HEK293 (cell line): ENCODE measurements at regions not wholly inside any gene's neighbourhood (a gene's known extent, or its start where the extent isn't known, plus 50 kb on each side); places are given as distances from the start of the nearest gene placed in this dataset.
"Not testable (repeated sequence)": the region's sequence is repeated elsewhere in the genome, so short reads cannot be mapped to it uniquely, and the experiment has no call there.

Experiments used
- CTCF ChIA-PET: fragments of 350-600 bp; formaldehyde crosslinking; extraction: SDS; loops from one replicate; lab custom pipeline; 2021; ENCODE audit warnings: antibody characterized with exemption; lab: Yijun Ruan, JAX
- POLR2A ChIA-PET: fragments of 300-600 bp; formaldehyde crosslinking; extraction: SDS; loops from one replicate; lab custom pipeline; 2020; ENCODE audit warnings: antibody characterized with exemption, inconsistent platforms; lab: Yijun Ruan, JAX
- H3K27ac ChIP-seq: fragments of 200-500 bp; sonication (Bioruptor generic); 2 replicates; pipeline ENCODE4 v1.5.1; 2014; ENCODE audit warnings: low read depth, low read length, control low read depth, inconsistent platforms; ENCODE audit errors: extremely low read depth
- H3K36me3 ChIP-seq, 2 experiments: fragments of 200-500 bp in 1 of 2; sonication (Bioruptor generic) in 1 of 2; 1 replicate in 1 of 2; 2 replicates in 1 of 2; pipeline ENCODE4 v1.5.1; 2014 to 2017; ENCODE audit warnings: inconsistent platforms in 2 of 2, low read length in 2 of 2; ENCODE audit not compliant: control insufficient read depth in 2 of 2, insufficient read depth in 1 of 2
- H3K4me1 ChIP-seq: fragments of 200-500 bp; sonication (Bioruptor generic); 2 replicates; pipeline ENCODE4 v1.5.1; 2014; ENCODE audit warnings: mild to moderate bottlenecking, low read length, inconsistent platforms; ENCODE audit not compliant: control insufficient read depth, insufficient read depth
- H3K4me3 ChIP-seq: 2 replicates; pipeline ENCODE4 v1.5.1; 2011; ENCODE audit warnings: low read depth, mild to moderate bottlenecking, control low read depth, low read length, moderate library complexity
- H3K9me3 ChIP-seq: fragments of 200-500 bp; sonication (Bioruptor generic); 2 replicates; pipeline ENCODE4 v1.5.1; 2014; ENCODE audit warnings: low read depth, low read length, inconsistent platforms; ENCODE audit not compliant: control insufficient read depth, insufficient read depth
- TSHZ1 ChIP-seq: fragments of 450-650 bp; formaldehyde crosslinking; IDR thresholded peaks from 2 replicates; pipeline ENCODE4 v1.5.1; 2016; ENCODE audit warnings: missing biosample characterization, missing genetic modification characterization, borderline replicate concordance
- ZNF211 ChIP-seq: fragments of 450-650 bp; formaldehyde crosslinking; IDR thresholded peaks from 2 replicates; pipeline ENCODE4 v1.5.1; 2016; ENCODE audit warnings: low read depth, missing biosample characterization, missing genetic modification characterization
- ZNF514 ChIP-seq: fragments of 450-650 bp; formaldehyde crosslinking; IDR thresholded peaks from 2 replicates; pipeline ENCODE4 v1.5.1; 2016; ENCODE audit warnings: missing biosample characterization, missing genetic modification characterization
- ZNF76 ChIP-seq: fragments of 450-650 bp; formaldehyde crosslinking; IDR thresholded peaks from 2 replicates; pipeline ENCODE4; 2016; ENCODE audit warnings: low read depth, missing biosample characterization, missing genetic modification characterization, borderline replicate concordance
- ZNF843 ChIP-seq: fragments of 450-650 bp; formaldehyde crosslinking; IDR thresholded peaks from 2 replicates; pipeline ENCODE4 v1.5.1; 2016; ENCODE audit warnings: missing biosample characterization, missing genetic modification characterization
- TF ChIP-seq, protein P1 (sequence below): fragments of 450-650 bp; formaldehyde crosslinking; IDR thresholded peaks from 2 replicates; pipeline ENCODE4 v1.5.1; 2016; ENCODE audit warnings: missing biosample characterization, missing genetic modification characterization, low read depth
- TF ChIP-seq, protein P2 (sequence below): fragments of 450-650 bp; formaldehyde crosslinking; IDR thresholded peaks from 2 replicates; pipeline ENCODE4 v1.5.1; 2017; ENCODE audit warnings: missing biosample characterization, missing genetic modification characterization

- TF ChIP-seq, protein P1, sequence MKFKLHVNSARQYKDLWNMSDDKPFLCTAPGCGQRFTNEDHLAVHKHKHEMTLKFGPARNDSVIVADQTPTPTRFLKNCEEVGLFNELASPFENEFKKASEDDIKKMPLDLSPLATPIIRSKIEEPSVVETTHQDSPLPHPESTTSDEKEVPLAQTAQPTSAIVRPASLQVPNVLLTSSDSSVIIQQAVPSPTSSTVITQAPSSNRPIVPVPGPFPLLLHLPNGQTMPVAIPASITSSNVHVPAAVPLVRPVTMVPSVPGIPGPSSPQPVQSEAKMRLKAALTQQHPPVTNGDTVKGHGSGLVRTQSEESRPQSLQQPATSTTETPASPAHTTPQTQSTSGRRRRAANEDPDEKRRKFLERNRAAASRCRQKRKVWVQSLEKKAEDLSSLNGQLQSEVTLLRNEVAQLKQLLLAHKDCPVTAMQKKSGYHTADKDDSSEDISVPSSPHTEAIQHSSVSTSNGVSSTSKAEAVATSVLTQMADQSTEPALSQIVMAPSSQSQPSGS, result no peak
- TF ChIP-seq, protein P2, sequence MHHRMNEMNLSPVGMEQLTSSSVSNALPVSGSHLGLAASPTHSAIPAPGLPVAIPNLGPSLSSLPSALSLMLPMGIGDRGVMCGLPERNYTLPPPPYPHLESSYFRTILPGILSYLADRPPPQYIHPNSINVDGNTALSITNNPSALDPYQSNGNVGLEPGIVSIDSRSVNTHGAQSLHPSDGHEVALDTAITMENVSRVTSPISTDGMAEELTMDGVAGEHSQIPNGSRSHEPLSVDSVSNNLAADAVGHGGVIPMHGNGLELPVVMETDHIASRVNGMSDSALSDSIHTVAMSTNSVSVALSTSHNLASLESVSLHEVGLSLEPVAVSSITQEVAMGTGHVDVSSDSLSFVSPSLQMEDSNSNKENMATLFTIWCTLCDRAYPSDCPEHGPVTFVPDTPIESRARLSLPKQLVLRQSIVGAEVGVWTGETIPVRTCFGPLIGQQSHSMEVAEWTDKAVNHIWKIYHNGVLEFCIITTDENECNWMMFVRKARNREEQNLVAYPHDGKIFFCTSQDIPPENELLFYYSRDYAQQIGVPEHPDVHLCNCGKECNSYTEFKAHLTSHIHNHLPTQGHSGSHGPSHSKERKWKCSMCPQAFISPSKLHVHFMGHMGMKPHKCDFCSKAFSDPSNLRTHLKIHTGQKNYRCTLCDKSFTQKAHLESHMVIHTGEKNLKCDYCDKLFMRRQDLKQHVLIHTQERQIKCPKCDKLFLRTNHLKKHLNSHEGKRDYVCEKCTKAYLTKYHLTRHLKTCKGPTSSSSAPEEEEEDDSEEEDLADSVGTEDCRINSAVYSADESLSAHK (tag by site-specific recombination), result no peak
- TF ChIP-seq ZNF76 (no peak), ZNF514 (tag by site-specific recombination) (no peak), ZNF211 (tag by site-specific recombination) (no peak), TSHZ1 (tag by site-specific recombination) (no peak), ZNF843 (tag by site-specific recombination) (no peak)
- TF ChIP-seq, all 188 proteins: peak for 0
Observed at GRCh38 chr6:55117267-55117666, 57.0 kb upstream of the HCRTR2 start (continued).

- H3K36me3 ChIP-seq, CTCF ChIA-PET, H3K9me3 ChIP-seq, POLR2A ChIA-PET, H3K27ac ChIP-seq, H3K4me3 ChIP-seq, H3K4me1 ChIP-seq: not testable (repeated sequence)
Observed at GRCh38 chr6:55124241-55124640, 50.1 kb upstream of the HCRTR2 start.
